Progenitor cell of endocrine pancreas (in vitro differentiated cells): ENCODE measurements at regions not wholly inside any gene's neighbourhood (a gene's known extent, or its start where the extent isn't known, plus 50 kb on each side); places are given as distances from the start of the nearest gene placed in this dataset.

Experiments used
- DNase-seq: peaks from one replicate; pipeline ENCODE4 v3.0.0; 2021; ENCODE audit warnings: low spot score; ENCODE audit not compliant: unreplicated experiment
- H3K27ac Mint-ChIP-seq: 2 replicates; pipeline ENCODE4 v1.8.0; 2021; ENCODE audit warnings: mild to moderate bottlenecking, moderate library complexity, mixed read lengths
- H3K27me3 Mint-ChIP-seq: 2 replicates; pipeline ENCODE4 v1.8.0; 2021; ENCODE audit warnings: mixed read lengths
- H3K36me3 Mint-ChIP-seq: 2 replicates; pipeline ENCODE4 v1.8.0; 2022; ENCODE audit warnings: mixed read lengths; ENCODE audit not compliant: insufficient read depth
- H3K4me1 Mint-ChIP-seq: 2 replicates; pipeline ENCODE4 v1.8.0; 2021; ENCODE audit warnings: low read depth, mixed read lengths
- H3K4me3 Mint-ChIP-seq: 2 replicates; pipeline ENCODE4 v1.8.0; 2021; ENCODE audit warnings: low read depth, mild to moderate bottlenecking, moderate library complexity, mixed read lengths
- H3K9me3 Mint-ChIP-seq: 2 replicates; pipeline ENCODE4 v1.8.0; 2021; ENCODE audit warnings: low read depth, mixed read lengths
- TF ChIP-seq, protein P1 (sequence below): fragments of 200-600 bp; sonication (generic); IDR thresholded peaks from one replicate; pipeline ENCODE4 v1.5.0; 2021; ENCODE audit warnings: antibody characterized with exemption, mild to moderate bottlenecking; ENCODE audit not compliant: unreplicated experiment

DNA sequence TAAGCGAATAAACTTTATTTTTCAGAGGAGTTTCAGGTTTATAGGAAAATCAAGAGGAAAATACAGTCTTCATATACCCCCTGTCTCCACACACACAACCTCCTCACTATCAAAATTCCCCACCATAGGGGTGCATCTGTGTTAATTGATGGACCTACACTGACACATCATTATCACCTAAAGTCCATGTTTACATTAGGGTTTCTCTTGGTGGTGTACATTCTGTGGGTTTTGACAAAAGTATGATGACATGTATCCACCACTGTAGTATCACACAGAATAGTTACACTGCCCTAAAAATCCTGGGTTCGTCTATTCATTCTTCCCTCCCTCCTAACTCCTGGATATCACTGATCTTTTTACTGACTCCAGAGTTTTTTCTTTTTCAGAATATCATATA, 654.2 kb downstream of the UQCRFS1 start:
- no peaks in the 10 kb centered on the region for H3K9me3 Mint-ChIP-seq
- TF ChIP-seq, protein P1, sequence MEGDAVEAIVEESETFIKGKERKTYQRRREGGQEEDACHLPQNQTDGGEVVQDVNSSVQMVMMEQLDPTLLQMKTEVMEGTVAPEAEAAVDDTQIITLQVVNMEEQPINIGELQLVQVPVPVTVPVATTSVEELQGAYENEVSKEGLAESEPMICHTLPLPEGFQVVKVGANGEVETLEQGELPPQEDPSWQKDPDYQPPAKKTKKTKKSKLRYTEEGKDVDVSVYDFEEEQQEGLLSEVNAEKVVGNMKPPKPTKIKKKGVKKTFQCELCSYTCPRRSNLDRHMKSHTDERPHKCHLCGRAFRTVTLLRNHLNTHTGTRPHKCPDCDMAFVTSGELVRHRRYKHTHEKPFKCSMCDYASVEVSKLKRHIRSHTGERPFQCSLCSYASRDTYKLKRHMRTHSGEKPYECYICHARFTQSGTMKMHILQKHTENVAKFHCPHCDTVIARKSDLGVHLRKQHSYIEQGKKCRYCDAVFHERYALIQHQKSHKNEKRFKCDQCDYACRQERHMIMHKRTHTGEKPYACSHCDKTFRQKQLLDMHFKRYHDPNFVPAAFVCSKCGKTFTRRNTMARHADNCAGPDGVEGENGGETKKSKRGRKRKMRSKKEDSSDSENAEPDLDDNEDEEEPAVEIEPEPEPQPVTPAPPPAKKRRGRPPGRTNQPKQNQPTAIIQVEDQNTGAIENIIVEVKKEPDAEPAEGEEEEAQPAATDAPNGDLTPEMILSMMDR: no peak
- no peak overlapping the region for H3K4me3 Mint-ChIP-seq
- H3K27me3 Mint-ChIP-seq: peaks cover 7% of the 10 kb centered on the region
- H3K36me3 Mint-ChIP-seq: no peaks in the 10 kb centered on the region
- no peaks in the 10 kb centered on the region for H3K4me1 Mint-ChIP-seq
- no peak overlapping the region for H3K27ac Mint-ChIP-seq
- DNase-seq: no peak

DNA sequence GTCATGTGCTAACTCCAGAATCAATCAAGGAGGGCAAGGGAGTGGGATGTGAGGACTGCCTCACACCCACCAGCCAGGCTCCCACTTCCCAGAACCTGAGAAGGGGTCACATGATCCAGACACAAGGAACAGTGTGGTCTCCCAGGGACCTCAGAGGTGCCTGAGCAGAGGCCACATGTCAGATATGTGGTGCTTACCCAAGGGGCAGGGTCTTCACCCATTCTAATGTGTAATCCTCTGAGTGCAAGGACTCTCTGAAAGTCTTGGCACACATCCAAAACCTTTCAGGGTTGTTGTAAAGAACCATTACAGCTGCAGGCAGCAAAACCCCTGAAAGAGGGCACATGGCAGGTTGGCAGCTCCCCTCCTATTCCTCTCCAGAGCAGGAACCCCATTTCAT, 656.6 kb downstream of the UQCRFS1 start:
- DNase-seq: no peak
- TF ChIP-seq, protein P1: no peak
- H3K27ac Mint-ChIP-seq: no peak overlapping the region
- no peaks in the 10 kb centered on the region for H3K4me1 Mint-ChIP-seq
- H3K4me3 Mint-ChIP-seq: no peak overlapping the region
- H3K36me3 Mint-ChIP-seq: no peaks in the 10 kb centered on the region
- no peaks in the 10 kb centered on the region for H3K9me3 Mint-ChIP-seq
- peaks cover 5% of the 10 kb centered on the region for H3K27me3 Mint-ChIP-seq

GRCh38 chr19:28555317-28555716, 657.6 kb downstream of the UQCRFS1 start:
- H3K27ac Mint-ChIP-seq: no peak overlapping the region

GRCh38 chr19:28554321-28555091, 658.4 kb downstream of the UQCRFS1 start:
- H3K4me1 Mint-ChIP-seq: peaks cover 5% of the 10 kb centered on the region
- no peaks in the 10 kb centered on the region for H3K9me3 Mint-ChIP-seq
- peaks cover 5% of the 10 kb centered on the region for H3K27me3 Mint-ChIP-seq
- no peaks in the 10 kb centered on the region for H3K36me3 Mint-ChIP-seq
- TF ChIP-seq, protein P1: no peak
- no peak overlapping the region for H3K27ac Mint-ChIP-seq
- DNase-seq: no peak
- H3K4me3 Mint-ChIP-seq: no peak overlapping the region

More at GRCh38 chr19:28555317-28555716, 657.6 kb downstream of the UQCRFS1 start:
- Mint-ChIP-seq H3K36me3 (no peaks in the 10 kb centered on the region), H3K4me1 (no peaks in the 10 kb centered on the region), H3K9me3 (no peaks in the 10 kb centered on the region), H3K27me3 (peaks cover 5% of the 10 kb centered on the region), H3K4me3 (no peak overlapping the region)
- DNase-seq: no peak
- TF ChIP-seq, protein P1: no peak

- H3K4me1 Mint-ChIP-seq: peaks cover 5% of the 10 kb centered on the region
- DNase-seq: no peak
- no peaks in the 10 kb centered on the region for H3K9me3 Mint-ChIP-seq
- H3K36me3 Mint-ChIP-seq: no peaks in the 10 kb centered on the region
- TF ChIP-seq, protein P1: no peak
- H3K27ac Mint-ChIP-seq: no peak overlapping the region
- no peak overlapping the region for H3K4me3 Mint-ChIP-seq
- peaks cover 5% of the 10 kb centered on the region for H3K27me3 Mint-ChIP-seq
Observed at GRCh38 chr19:28553764-28554163, 659.2 kb downstream of the UQCRFS1 start.
